ES-I3 (cell line): ENCODE measurements at regions not wholly inside any gene's neighbourhood (a gene's known extent, or its start where the extent isn't known, plus 50 kb on each side); places are given as distances from the start of the nearest gene placed in this dataset.

Experiments
- H3K36me3 ChIP-seq: 2 replicates; pipeline ENCODE4 v1.6.1; 2013; ENCODE audit warnings: mild to moderate bottlenecking, low read length, control low read depth, moderate library complexity; ENCODE audit not compliant: insufficient read depth
- H3K4me1 ChIP-seq: 2 replicates; pipeline ENCODE4 v1.6.1; 2013; ENCODE audit warnings: mild to moderate bottlenecking, control low read depth, low read length; ENCODE audit not compliant: insufficient read depth
- H3K9ac ChIP-seq: 2 replicates; pipeline ENCODE4 v1.6.1; 2013; ENCODE audit warnings: low read depth, mild to moderate bottlenecking, low read length, moderate library complexity
- H3K9me3 ChIP-seq: 2 replicates; pipeline ENCODE4 v1.6.1; 2013; ENCODE audit warnings: mild to moderate bottlenecking, low read length, moderate library complexity; ENCODE audit not compliant: control insufficient read depth, insufficient read depth

- Histone ChIP-seq H3K4me1 (peaks cover 29% of the 10 kb centered on the region), H3K9ac (no peak overlapping the region), H3K36me3 (no peaks in the 10 kb centered on the region), H3K9me3 (no peaks in the 10 kb centered on the region)
These were observed 366.1 kb downstream of the UTRN start for GRCh38 chr6:144651234-144651633.

GRCh38 chr6:144652292-144652891 lies 367.3 kb downstream of the UTRN start:
- Histone ChIP-seq H3K4me1 (peaks cover 28% of the 10 kb centered on the region), H3K9me3 (no peaks in the 10 kb centered on the region), H3K36me3 (no peaks in the 10 kb centered on the region), H3K9ac (no peak overlapping the region)

DNA sequence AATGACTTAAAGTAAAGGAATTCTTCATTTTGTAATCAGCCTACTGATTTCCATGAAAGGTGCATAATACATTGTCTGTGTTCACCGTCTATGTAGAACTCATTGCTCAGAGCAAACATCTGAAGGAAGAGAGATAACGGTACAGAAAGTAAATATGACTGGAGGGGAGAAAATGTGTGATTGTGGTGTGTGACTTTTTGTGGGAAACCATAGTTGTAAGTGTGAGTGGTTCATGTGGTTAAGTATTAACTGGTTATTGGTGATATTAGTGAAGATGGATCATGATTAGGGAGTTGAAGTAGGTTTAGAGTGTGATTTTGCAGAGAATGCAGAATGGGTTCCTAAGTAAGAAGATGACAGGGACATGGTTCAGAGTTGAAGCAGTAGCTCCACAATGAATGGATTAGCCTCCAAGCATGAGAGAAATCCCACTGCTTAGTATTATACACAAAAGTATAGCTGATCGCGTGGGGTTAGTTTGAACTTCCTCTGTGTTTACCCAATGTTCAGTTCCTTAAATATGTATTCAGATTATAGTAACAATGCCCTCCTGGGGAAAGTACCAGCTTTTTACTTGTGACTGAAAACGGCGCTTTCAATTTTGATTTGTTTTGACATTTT lies 368.9 kb downstream of the UTRN start:
- H3K36me3 ChIP-seq = no peaks in the 10 kb centered on the region
- peaks cover 29% of the 10 kb centered on the region for H3K4me1 ChIP-seq
- no peak overlapping the region for H3K9ac ChIP-seq
- H3K9me3 ChIP-seq = no peaks in the 10 kb centered on the region

DNA sequence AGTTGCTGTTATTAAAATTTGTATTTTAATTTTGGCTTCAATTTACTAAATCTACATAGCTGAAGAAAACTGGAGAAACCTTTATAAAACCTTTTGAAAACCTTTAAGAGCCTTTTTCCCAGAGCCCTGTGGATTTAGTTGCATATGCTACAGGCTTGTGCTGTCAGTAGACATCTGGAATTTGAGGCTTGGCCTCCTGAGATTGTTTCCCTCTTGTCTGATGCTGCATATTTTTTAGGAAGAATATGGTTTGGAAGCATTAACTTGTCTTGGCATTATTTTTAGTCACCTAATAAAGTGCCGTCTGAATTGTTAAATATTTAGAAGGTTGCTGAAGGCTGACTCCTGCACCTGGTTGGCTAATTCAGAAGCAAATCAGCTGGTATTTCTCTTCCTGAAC lies 369.4 kb downstream of the UTRN start:
- Histone ChIP-seq H3K9me3 (no peaks in the 10 kb centered on the region), H3K9ac (no peak overlapping the region), H3K36me3 (no peaks in the 10 kb centered on the region), H3K4me1 (peaks cover 32% of the 10 kb centered on the region)

- no peaks in the 10 kb centered on the region for H3K9me3 ChIP-seq
- peaks cover 40% of the 10 kb centered on the region for H3K4me1 ChIP-seq
- H3K9ac ChIP-seq = no peak overlapping the region
- no peaks in the 10 kb centered on the region for H3K36me3 ChIP-seq
These were observed 370.2 kb downstream of the UTRN start for GRCh38 chr6:144655376-144655775.

DNA sequence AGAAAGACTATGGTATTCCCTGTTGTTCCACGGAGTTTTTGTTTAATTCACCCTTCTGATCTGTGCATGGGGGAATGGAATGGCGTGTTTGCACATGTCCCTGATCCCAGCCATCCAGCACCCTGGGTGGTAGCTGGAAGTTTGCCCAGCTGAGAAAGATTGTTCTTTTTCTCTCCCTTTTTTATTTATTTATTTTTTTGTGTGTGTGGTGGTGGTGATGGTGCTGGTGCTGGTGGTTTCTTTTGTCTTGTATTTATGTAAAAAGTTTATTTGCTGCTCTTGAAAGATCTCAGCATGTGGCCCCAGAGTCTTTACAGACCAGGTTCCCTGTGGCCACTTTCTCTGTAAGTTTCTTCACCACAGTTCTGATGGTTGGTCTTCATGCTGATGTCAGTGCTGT lies 372.6 kb downstream of the UTRN start:
- Histone ChIP-seq H3K9me3 (no peaks in the 10 kb centered on the region), H3K36me3 (no peaks in the 10 kb centered on the region), H3K4me1 (peaks cover 48% of the 10 kb centered on the region), H3K9ac (no peak overlapping the region)

DNA sequence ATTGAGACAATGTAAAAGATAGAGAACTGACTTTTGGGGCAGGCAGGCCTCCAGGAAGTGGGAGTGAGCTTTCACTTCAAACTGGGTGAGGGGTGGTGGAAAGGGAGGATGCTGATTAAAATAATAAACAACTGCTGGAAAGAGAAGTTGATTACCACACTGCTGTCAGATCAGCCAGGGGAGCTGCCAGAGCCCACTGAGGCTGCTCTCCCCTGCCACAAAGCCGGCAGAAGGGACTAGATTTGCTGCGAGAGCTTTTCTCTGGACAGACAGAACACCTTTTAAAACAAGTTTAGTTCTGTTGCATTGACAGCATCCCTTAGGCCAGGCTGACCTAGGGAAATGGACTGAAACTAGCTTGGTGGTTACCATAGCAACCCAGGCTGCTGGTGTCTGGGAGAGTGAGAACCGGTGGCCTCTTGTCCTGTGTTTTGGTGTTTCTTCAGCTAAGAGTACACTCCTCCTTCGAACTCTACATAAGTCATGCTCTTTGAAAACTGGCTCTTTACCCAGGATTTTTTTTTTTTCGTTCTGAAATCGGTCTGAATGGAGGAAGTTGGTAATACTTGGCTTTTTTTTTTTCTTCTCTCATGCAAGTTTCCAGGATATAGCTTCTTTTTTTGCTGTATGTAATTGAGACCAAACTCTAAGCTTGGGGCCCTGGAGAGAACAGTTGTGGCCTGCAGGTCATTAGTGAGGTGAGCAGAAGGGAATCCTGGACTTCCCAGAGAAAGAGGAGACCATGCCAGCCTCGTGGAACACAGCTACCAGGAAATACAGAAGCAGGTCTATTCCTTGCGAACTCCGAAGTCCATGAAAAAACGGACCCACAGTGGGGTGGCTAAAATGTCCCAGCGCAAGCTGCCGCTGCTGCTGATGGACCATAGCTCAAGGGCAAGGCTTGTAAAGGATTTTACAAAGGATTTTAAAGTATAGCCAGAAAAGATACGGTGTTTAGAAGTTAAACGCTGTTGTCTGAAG lies 374.4 kb downstream of the UTRN start:
- Histone ChIP-seq H3K9me3 (no peaks in the 10 kb centered on the region), H3K4me1 (peaks cover 48% of the 10 kb centered on the region), H3K9ac (no peak overlapping the region), H3K36me3 (no peaks in the 10 kb centered on the region)

DNA sequence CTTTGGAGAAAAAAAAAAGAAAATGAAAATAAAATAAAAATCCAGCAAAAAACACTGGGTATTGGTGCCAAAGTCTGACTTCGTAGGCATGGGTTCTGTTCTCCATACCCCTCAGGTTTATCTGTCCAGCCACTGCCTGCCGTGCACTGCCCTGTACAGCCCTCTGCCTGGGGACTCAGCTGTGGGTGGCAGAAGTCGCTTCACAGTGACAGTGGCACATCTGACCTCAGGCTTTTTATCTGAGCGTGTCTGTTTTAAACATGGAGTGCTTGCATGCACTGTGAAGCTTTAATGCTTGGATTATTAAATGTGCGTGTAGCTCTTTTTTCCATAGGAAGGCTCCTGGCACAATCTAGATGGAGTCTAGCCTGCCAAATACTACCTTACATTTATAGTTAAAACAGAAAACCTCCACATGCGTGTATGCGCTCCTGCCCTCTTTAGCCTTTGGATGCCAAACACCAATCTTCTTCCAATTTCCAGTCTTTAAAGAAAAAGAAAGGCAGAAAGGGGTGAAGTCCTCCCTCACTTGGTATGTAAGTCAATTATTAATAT lies 375.5 kb downstream of the UTRN start:
- peaks cover 42% of the 10 kb centered on the region for H3K4me1 ChIP-seq
- H3K36me3 ChIP-seq = no peaks in the 10 kb centered on the region
- no peaks in the 10 kb centered on the region for H3K9me3 ChIP-seq
- H3K9ac ChIP-seq = no peak overlapping the region

DNA sequence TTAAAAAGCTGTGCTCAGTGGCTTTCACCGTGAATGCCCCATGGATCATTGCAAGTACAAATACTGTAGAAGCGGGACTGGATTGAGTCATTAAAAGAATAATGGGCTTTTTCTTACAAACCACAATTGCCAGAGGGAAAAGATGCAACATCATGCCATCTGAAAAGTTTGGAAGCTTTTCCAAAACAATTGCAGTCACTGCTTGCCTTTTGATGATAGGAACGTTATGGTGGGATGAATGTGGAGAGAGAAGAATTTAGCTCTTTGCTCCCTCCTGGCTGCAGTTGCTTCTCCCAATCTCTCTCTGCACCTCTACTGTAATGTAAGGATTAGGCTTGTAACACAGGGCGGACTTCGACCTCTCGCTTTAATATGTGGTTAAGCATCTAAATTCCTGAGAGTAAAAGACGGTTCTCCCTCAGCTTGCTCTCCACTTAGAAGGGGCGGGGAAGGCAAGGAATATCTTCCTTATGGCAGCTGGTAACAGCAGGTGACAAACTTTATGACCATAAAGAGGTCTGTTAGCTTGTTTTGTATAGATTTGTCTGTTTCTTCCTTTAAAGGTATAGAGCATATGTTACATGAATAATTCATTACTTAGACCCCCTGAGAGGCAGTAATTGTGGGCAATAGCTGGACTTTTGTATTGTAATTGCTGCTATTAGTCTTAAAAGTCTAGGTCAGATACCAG lies 376.1 kb downstream of the UTRN start:
- Histone ChIP-seq H3K36me3 (no peaks in the 10 kb centered on the region), H3K9me3 (no peaks in the 10 kb centered on the region), H3K4me1 (peaks cover 39% of the 10 kb centered on the region), H3K9ac (no peak overlapping the region)

- H3K36me3 ChIP-seq = no peaks in the 10 kb centered on the region
- H3K9ac ChIP-seq = no peak overlapping the region
- H3K4me1 ChIP-seq = peaks cover 32% of the 10 kb centered on the region
- no peaks in the 10 kb centered on the region; the same call in 1 of the 2 replicates for H3K9me3 ChIP-seq
These were observed 377.8 kb downstream of the UTRN start for GRCh38 chr6:144662812-144663365.

- Histone ChIP-seq H3K9me3 (no peaks in the 10 kb centered on the region; the same call in none of the 2 replicates), H3K9ac (no peak overlapping the region), H3K4me1 (peaks cover 18% of the 10 kb centered on the region), H3K36me3 (no peaks in the 10 kb centered on the region)
These were observed 379.1 kb downstream of the UTRN start for GRCh38 chr6:144664281-144664680.

GRCh38 chr6:144664947-144665346 lies 379.8 kb downstream of the UTRN start:
- peaks cover 12% of the 10 kb centered on the region; the same call in 1 of the 2 replicates for H3K4me1 ChIP-seq
- H3K9ac ChIP-seq = no peak overlapping the region
- no peaks in the 10 kb centered on the region for H3K36me3 ChIP-seq
- peaks cover 2% of the 10 kb centered on the region for H3K9me3 ChIP-seq

- Histone ChIP-seq H3K9ac (no peak overlapping the region), H3K9me3 (peaks cover 2% of the 10 kb centered on the region), H3K4me1 (peaks cover 2% of the 10 kb centered on the region; the same call in 1 of the 2 replicates), H3K36me3 (no peaks in the 10 kb centered on the region)
These were observed 380.9 kb downstream of the UTRN start for GRCh38 chr6:144665932-144666450.
